ENCODE measurements at regions not wholly inside any gene's neighbourhood (a gene's known extent, or its start where the extent isn't known, plus 50 kb on each side); places are given as distances from the start of the nearest gene placed in this dataset.

DNA sequence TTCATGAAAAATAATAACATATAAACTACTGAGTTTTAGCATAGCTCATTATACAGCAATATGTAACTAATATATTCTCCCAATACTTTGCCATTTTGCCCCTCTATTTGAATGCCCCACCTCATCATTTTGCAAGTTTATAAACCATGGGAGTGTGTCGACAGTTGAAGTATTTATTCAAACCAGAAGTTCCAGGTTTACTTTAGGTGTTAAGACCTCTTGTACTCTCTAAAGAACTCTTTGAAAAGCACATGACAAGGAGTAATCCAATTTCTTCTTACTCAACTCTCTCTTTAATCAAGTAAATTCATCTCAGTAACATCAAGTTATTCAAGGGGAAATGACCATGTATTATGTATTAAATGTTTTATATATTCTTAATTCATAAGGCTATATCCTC lies 240.7 kb downstream of the COX18 start:
- Histone ChIP-seq H3K27ac (ENCODE audit: low read length) (no peak overlapping the region), H3K9me3 (ENCODE audit: control insufficient read depth, low read depth, low read length) (no peaks in the 10 kb centered on the region), H3K27me3 (ENCODE audit: control insufficient read depth, insufficient read depth, low read length) (no peaks in the 10 kb centered on the region), H3K9ac (ENCODE audit: low read length) (no peak overlapping the region), H3K4me3 (ENCODE audit: low read length) (no peak overlapping the region), H3K4me1 (ENCODE audit: control insufficient read depth, low read depth, low read length) (no peaks in the 10 kb centered on the region), H3K36me3 (ENCODE audit: control insufficient read depth, low read depth, low read length) (no peaks in the 10 kb centered on the region)

- Histone ChIP-seq H3K4me3 (ENCODE audit: low read length) (no peak overlapping the region), H3K36me3 (ENCODE audit: control insufficient read depth, low read depth, low read length) (no peaks in the 10 kb centered on the region), H3K9ac (ENCODE audit: low read length) (no peak overlapping the region), H3K27me3 (ENCODE audit: control insufficient read depth, insufficient read depth, low read length) (no peaks in the 10 kb centered on the region), H3K4me1 (ENCODE audit: control insufficient read depth, low read depth, low read length) (no peaks in the 10 kb centered on the region), H3K27ac (ENCODE audit: low read length) (no peak overlapping the region), H3K9me3 (ENCODE audit: control insufficient read depth, low read depth, low read length) (no peaks in the 10 kb centered on the region)
Observed at GRCh38 chr4:72827968-72828367, 241.5 kb downstream of the COX18 start.

- Histone ChIP-seq H3K9ac (ENCODE audit: low read length) (no peak overlapping the region), H3K27me3 (ENCODE audit: control insufficient read depth, insufficient read depth, low read length) (no peaks in the 10 kb centered on the region)
Observed at GRCh38 chr4:72820107-72820506, 249.4 kb downstream of the COX18 start.

DNA sequence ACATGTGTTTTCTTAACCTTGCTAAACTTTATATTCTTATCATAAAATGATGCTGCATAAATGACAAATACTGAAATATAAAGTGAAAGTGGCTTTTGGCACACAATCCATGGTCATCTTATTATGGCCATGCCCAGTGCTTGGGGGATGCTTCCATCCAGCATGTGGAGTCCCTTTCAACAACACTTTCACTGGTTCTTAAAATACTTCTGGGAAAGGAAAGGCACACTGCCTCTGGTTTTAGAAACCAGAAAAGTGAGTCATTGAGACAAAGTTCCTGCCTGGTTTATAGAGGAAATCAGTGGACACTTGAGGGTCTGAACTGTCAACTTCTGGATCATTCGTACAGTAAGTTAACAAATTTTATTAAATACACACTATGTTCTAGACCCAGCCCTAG lies 248.0 kb upstream of the ADAMTS3 start:
- Histone ChIP-seq H3K9me3 (ENCODE audit: control insufficient read depth, low read depth, low read length) (no peaks in the 10 kb centered on the region), H3K9ac (ENCODE audit: low read length) (no peak overlapping the region), H3K4me1 (ENCODE audit: control insufficient read depth, low read depth, low read length) (no peaks in the 10 kb centered on the region), H3K27me3 (ENCODE audit: control insufficient read depth, insufficient read depth, low read length) (no peaks in the 10 kb centered on the region), H3K4me3 (ENCODE audit: low read length) (no peak overlapping the region), H3K27ac (ENCODE audit: low read length) (no peak overlapping the region), H3K36me3 (ENCODE audit: control insufficient read depth, low read depth, low read length) (no peaks in the 10 kb centered on the region)

More at GRCh38 chr4:72820107-72820506, 249.4 kb downstream of the COX18 start:
- no peaks in the 10 kb centered on the region for H3K9me3 ChIP-seq (ENCODE audit: control insufficient read depth, low read depth, low read length)
- no peak overlapping the region for H3K27ac ChIP-seq (ENCODE audit: low read length)
- no peak overlapping the region for H3K4me3 ChIP-seq (ENCODE audit: low read length)
- H3K36me3 ChIP-seq (ENCODE audit: control insufficient read depth, low read depth, low read length), result no peaks in the 10 kb centered on the region
- H3K4me1 ChIP-seq (ENCODE audit: control insufficient read depth, low read depth, low read length), result no peaks in the 10 kb centered on the region

DNA sequence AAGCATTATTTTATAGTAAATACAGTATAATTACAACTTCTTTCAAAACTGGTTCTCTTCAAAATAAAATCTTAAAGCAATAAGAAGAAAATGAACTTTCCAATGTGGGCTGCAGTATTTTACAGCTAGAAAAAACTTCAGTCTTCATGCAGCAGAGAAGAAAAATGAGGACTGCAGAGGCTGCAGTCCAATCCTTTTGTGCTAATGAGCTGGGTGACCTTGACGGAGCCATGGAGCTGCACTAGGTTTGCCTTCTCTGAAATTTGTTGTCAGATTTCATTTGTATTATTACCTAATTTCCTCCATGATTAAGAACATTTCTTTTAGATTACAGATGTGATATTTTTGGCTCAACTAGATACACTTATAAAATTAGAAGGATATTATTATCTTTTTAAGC lies 245.2 kb upstream of the ADAMTS3 start:
- Histone ChIP-seq H3K4me3 (ENCODE audit: low read length) (no peak overlapping the region), H3K9ac (ENCODE audit: low read length) (no peak overlapping the region), H3K36me3 (ENCODE audit: control insufficient read depth, low read depth, low read length) (no peaks in the 10 kb centered on the region), H3K9me3 (ENCODE audit: control insufficient read depth, low read depth, low read length) (no peaks in the 10 kb centered on the region), H3K4me1 (ENCODE audit: control insufficient read depth, low read depth, low read length) (no peaks in the 10 kb centered on the region), H3K27ac (ENCODE audit: low read length) (no peak overlapping the region), H3K27me3 (ENCODE audit: control insufficient read depth, insufficient read depth, low read length) (no peaks in the 10 kb centered on the region)

DNA sequence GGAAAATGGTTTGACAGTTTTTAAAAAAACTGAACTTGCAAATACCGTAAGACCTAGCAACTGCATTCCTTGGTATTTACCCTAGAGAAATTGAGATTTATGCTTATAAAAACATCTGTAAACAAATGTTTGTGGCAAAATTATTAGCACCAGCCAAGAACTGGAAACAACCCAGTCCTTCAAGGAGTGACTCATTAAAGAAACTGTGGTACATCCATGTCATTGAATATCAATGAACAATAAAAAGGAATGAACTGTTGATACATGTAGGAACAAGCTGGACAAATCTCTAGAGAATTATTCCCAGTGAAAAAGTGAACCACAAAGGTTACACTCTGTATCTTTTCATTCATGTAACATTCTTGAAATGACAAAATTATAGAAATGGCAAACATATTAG lies 240.2 kb upstream of the ADAMTS3 start:
- H3K9me3 ChIP-seq (ENCODE audit: control insufficient read depth, low read depth, low read length), result no peaks in the 10 kb centered on the region
- no peaks in the 10 kb centered on the region for H3K36me3 ChIP-seq (ENCODE audit: control insufficient read depth, low read depth, low read length)
- no peak overlapping the region for H3K27ac ChIP-seq (ENCODE audit: low read length)
- H3K9ac ChIP-seq (ENCODE audit: low read length), result no peak overlapping the region
- H3K4me1 ChIP-seq (ENCODE audit: control insufficient read depth, low read depth, low read length), result no peaks in the 10 kb centered on the region
- no peaks in the 10 kb centered on the region for H3K27me3 ChIP-seq (ENCODE audit: control insufficient read depth, insufficient read depth, low read length)
- H3K4me3 ChIP-seq (ENCODE audit: low read length), result no peak overlapping the region

DNA sequence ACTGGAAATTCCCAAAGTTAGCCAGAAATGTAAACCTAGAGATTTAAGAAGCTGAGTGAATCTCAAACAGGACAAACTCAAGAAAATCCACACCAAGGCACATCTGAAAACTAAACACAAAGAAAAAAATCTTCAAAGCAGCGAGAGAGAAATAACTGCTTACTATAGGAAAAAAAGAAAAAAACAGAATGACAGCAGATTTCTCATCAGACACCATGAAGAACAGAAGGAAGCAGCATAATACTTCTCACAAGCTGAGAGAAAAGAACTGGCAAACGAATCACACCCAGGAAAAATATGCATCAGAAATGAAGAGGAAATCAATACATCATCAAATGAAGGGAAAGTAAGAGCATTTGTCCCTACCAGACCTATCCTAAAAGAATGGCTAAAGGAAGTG lies 236.3 kb upstream of the ADAMTS3 start:
- Histone ChIP-seq H3K27me3 (ENCODE audit: control insufficient read depth, insufficient read depth, low read length) (no peaks in the 10 kb centered on the region), H3K9me3 (ENCODE audit: control insufficient read depth, low read depth, low read length) (no peaks in the 10 kb centered on the region), H3K4me1 (ENCODE audit: control insufficient read depth, low read depth, low read length) (no peaks in the 10 kb centered on the region), H3K36me3 (ENCODE audit: control insufficient read depth, low read depth, low read length) (no peaks in the 10 kb centered on the region), H3K4me3 (ENCODE audit: low read length) (no peak overlapping the region), H3K27ac (ENCODE audit: low read length) (no peak overlapping the region), H3K9ac (ENCODE audit: low read length) (no peak overlapping the region)

GRCh38 chr4:72797486-72797885 lies 228.5 kb upstream of the ADAMTS3 start:
- Histone ChIP-seq H3K9me3 (ENCODE audit: control insufficient read depth, low read depth, low read length) (no peaks in the 10 kb centered on the region), H3K27me3 (ENCODE audit: control insufficient read depth, insufficient read depth, low read length) (no peaks in the 10 kb centered on the region), H3K9ac (ENCODE audit: low read length) (no peak overlapping the region), H3K36me3 (ENCODE audit: control insufficient read depth, low read depth, low read length) (no peaks in the 10 kb centered on the region), H3K27ac (ENCODE audit: low read length) (no peak overlapping the region), H3K4me1 (ENCODE audit: control insufficient read depth, low read depth, low read length) (no peaks in the 10 kb centered on the region), H3K4me3 (ENCODE audit: low read length) (no peak overlapping the region)

- Histone ChIP-seq H3K36me3 (ENCODE audit: control insufficient read depth, low read depth, low read length) (no peaks in the 10 kb centered on the region), H3K4me3 (ENCODE audit: low read length) (no peak overlapping the region), H3K27me3 (ENCODE audit: control insufficient read depth, insufficient read depth, low read length) (no peaks in the 10 kb centered on the region), H3K9me3 (ENCODE audit: control insufficient read depth, low read depth, low read length) (no peaks in the 10 kb centered on the region), H3K4me1 (ENCODE audit: control insufficient read depth, low read depth, low read length) (no peaks in the 10 kb centered on the region), H3K27ac (ENCODE audit: low read length) (no peak overlapping the region), H3K9ac (ENCODE audit: low read length) (no peak overlapping the region)
Observed at GRCh38 chr4:72791054-72791453, 222.0 kb upstream of the ADAMTS3 start.

- Histone ChIP-seq H3K9ac (ENCODE audit: low read length) (no peak overlapping the region), H3K27ac (ENCODE audit: low read length) (no peak overlapping the region), H3K4me1 (ENCODE audit: control insufficient read depth, low read depth, low read length) (no peaks in the 10 kb centered on the region), H3K27me3 (ENCODE audit: control insufficient read depth, insufficient read depth, low read length) (no peaks in the 10 kb centered on the region), H3K36me3 (ENCODE audit: control insufficient read depth, low read depth, low read length) (no peaks in the 10 kb centered on the region), H3K4me3 (ENCODE audit: low read length) (no peak overlapping the region), H3K9me3 (ENCODE audit: control insufficient read depth, low read depth, low read length) (no peaks in the 10 kb centered on the region)
Observed at GRCh38 chr4:72786401-72786990, 217.5 kb upstream of the ADAMTS3 start.

DNA sequence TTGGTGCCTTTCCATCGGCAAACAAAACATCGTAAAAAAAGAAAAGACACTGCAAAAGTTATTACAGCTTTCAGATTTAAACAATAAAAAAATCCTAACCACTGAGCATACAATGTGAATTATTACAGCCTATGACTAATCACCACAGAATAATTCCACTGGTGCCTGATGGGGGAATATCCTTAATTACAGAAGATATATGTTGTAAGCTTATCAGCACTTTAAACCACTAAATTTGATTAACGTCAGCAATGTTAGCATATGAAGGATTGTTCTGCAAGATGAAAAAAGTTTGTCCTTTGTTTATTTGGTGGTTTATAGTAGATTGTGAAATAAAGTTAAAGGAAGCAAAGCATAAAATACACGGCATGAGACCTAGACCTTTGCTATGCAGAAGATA lies 210.2 kb upstream of the ADAMTS3 start:
- Histone ChIP-seq H3K9me3 (ENCODE audit: control insufficient read depth, low read depth, low read length) (no peaks in the 10 kb centered on the region), H3K4me3 (ENCODE audit: low read length) (no peak overlapping the region), H3K36me3 (ENCODE audit: control insufficient read depth, low read depth, low read length) (no peaks in the 10 kb centered on the region), H3K4me1 (ENCODE audit: control insufficient read depth, low read depth, low read length) (no peaks in the 10 kb centered on the region), H3K27me3 (ENCODE audit: control insufficient read depth, insufficient read depth, low read length) (no peaks in the 10 kb centered on the region), H3K9ac (ENCODE audit: low read length) (no peak overlapping the region), H3K27ac (ENCODE audit: low read length) (no peak overlapping the region)

DNA sequence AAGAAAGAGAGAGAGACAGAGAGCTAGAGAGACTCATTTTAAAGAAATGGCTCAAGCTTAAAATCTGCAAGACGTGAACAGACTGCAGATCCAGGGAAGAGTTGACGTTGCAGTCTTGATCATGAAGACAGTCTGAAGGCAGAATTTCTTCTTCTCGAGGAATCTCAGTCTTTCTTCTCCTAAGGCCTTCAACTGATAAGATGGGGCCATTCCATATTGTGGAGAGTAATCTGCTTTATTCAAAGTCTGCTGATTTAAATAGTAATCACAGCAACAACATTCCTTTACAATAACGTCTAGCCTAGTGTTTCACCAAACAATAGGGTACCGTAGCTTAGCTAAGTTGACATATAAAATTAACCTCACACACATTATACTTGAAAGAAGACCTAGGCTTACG lies 208.4 kb upstream of the ADAMTS3 start:
- Histone ChIP-seq H3K9me3 (ENCODE audit: control insufficient read depth, low read depth, low read length) (no peaks in the 10 kb centered on the region), H3K27me3 (ENCODE audit: control insufficient read depth, insufficient read depth, low read length) (no peaks in the 10 kb centered on the region), H3K36me3 (ENCODE audit: control insufficient read depth, low read depth, low read length) (no peaks in the 10 kb centered on the region), H3K4me1 (ENCODE audit: control insufficient read depth, low read depth, low read length) (no peaks in the 10 kb centered on the region), H3K4me3 (ENCODE audit: low read length) (no peak overlapping the region), H3K27ac (ENCODE audit: low read length) (no peak overlapping the region), H3K9ac (ENCODE audit: low read length) (no peak overlapping the region)
